ENCODE measurements at regions not wholly inside any gene's neighbourhood (a gene's known extent, or its start where the extent isn't known, plus 50 kb on each side); places are given as distances from the start of the nearest gene placed in this dataset.

DNA sequence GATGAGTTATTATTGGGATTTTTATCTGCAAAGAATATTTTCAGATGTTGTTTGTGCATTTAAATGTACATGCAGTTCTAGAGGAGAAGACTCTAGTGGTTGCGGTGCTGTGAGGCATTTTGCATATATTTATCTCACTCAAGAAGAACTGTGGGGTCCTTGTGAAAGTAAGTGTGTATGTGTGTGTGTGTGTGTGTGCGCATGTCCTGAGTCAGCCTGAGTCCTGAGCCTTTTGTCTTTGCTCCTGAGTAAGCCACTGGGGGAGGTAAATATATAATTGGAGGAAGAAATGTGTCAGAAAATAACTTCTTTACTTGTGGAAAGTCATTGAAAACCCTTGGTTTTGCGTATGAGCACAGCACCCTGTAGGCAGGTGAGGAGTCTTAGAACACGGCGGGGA, 55.6 kb upstream of the CD34 start:
- TF ChIP-seq, protein P1, sequence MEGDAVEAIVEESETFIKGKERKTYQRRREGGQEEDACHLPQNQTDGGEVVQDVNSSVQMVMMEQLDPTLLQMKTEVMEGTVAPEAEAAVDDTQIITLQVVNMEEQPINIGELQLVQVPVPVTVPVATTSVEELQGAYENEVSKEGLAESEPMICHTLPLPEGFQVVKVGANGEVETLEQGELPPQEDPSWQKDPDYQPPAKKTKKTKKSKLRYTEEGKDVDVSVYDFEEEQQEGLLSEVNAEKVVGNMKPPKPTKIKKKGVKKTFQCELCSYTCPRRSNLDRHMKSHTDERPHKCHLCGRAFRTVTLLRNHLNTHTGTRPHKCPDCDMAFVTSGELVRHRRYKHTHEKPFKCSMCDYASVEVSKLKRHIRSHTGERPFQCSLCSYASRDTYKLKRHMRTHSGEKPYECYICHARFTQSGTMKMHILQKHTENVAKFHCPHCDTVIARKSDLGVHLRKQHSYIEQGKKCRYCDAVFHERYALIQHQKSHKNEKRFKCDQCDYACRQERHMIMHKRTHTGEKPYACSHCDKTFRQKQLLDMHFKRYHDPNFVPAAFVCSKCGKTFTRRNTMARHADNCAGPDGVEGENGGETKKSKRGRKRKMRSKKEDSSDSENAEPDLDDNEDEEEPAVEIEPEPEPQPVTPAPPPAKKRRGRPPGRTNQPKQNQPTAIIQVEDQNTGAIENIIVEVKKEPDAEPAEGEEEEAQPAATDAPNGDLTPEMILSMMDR (IDR thresholded peaks at IDR 0.05) = no peak
- no peak for TF ChIP-seq POLR2A (IDR thresholded peaks at IDR 0.05)

All from body of pancreas (tissue), 4 donors.